ENCODE measurements at regions not wholly inside any gene's neighbourhood (a gene's known extent, or its start where the extent isn't known, plus 50 kb on each side); places are given as distances from the start of the nearest gene placed in this dataset.

DNA sequence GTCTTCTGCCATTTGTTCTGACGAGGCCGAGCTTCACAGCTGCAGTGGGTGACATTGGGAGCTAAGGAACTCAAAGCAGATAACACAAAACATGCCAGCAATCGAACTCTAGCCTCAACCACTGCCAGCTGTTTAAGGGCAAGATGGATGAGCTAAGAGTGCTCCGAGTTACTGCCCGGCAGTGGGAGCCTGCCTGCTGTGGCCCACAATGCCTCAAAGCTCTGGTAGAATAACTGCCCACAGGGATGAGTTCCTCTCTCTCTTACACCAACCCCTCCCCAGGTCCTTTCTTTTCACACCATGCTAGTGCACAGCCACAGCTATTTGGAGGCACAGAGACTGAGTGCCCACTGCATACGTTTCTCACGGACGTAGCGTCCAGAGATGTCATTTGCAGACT is 330.5 kb downstream of the FGF9 start:
- CTCF ChIA-PET: no interaction called here
- POLR2A ChIA-PET: no interaction called here
- DNase-seq (ENCODE audit: low read depth, low spot score): no peak
- no peak overlapping the region for H3K4me3 ChIP-seq (ENCODE audit: low read depth, low read length)
- TF ChIP-seq, protein P1, sequence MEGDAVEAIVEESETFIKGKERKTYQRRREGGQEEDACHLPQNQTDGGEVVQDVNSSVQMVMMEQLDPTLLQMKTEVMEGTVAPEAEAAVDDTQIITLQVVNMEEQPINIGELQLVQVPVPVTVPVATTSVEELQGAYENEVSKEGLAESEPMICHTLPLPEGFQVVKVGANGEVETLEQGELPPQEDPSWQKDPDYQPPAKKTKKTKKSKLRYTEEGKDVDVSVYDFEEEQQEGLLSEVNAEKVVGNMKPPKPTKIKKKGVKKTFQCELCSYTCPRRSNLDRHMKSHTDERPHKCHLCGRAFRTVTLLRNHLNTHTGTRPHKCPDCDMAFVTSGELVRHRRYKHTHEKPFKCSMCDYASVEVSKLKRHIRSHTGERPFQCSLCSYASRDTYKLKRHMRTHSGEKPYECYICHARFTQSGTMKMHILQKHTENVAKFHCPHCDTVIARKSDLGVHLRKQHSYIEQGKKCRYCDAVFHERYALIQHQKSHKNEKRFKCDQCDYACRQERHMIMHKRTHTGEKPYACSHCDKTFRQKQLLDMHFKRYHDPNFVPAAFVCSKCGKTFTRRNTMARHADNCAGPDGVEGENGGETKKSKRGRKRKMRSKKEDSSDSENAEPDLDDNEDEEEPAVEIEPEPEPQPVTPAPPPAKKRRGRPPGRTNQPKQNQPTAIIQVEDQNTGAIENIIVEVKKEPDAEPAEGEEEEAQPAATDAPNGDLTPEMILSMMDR (IDR thresholded peaks at IDR 0.05; ENCODE audit: insufficient read depth, low read length, missing control alignments): no peak

DNA sequence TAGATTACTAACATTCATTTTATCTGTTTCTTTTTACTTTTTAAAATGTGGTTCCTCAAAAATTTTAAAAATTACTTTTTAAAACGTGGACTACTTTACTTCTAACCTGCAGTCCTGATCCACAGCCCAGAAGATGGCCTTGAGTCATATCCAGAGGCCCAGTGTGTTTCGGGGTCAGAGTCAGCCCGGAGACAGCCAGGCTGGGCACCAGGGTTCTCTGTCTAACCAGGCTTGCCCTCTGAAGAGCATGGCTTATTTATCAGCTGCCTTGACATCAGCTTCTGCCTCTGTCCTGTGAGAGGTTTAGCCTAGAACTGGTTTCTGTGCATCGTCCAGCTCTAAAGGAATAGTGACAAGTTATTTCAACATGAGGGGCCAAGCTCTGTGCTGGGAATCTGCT is 332.0 kb downstream of the FGF9 start:
- DNase-seq (ENCODE audit: low read depth, low spot score): no peak
- POLR2A ChIA-PET: no interaction called here
- H3K4me3 ChIP-seq (ENCODE audit: low read depth, low read length): no peak overlapping the region
- TF ChIP-seq, protein P1 (IDR thresholded peaks at IDR 0.05; ENCODE audit: insufficient read depth, low read length, missing control alignments): no peak
- CTCF ChIA-PET: no interaction called here

DNA sequence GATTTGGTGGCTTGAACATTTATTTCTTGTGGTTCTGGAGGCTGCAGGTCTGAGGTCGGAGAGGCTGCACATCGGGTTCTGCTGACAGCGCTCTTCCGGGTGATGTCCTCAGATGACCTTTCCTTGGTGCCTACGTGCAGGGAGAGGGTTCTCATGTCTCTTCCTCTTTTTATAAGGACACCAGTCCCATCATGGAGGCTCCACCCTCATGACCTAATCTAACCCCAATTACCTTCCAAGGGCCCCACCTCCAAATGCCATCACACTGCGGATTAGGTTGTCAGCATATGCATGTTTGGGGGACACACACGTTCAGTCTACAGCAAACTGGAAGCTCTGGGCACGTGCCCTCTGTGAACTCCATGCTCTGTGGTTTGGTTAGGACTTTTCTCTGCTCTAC is 338.6 kb downstream of the FGF9 start:
- H3K4me3 ChIP-seq (ENCODE audit: low read depth, low read length): no peak overlapping the region
- no peak for DNase-seq (ENCODE audit: low read depth, low spot score)
- POLR2A ChIA-PET: no interaction called here
- CTCF ChIA-PET: no interaction called here
- TF ChIP-seq, protein P1 (IDR thresholded peaks at IDR 0.05; ENCODE audit: insufficient read depth, low read length, missing control alignments): no peak

DNA sequence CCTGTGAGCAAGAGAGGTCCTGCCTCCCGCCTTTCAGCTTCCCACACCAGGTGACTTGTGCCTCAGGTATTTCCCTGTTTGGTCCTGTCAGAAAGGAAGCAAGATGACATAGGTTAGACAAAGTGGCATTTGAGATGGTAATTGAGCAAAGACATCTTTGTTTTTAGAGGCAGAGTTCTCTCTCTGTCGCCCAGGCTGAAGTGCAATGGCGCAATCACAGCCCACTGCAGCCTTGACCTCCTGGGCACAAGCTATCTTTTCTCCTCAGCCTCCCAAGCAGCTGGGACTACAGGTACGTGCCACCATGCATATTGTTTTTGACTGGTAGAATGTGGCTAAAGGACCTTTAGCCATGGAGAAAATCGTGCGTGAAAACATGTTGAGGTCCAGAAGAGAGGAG is 339.1 kb downstream of the FGF9 start:
- TF ChIP-seq, protein P1 (IDR thresholded peaks at IDR 0.05; ENCODE audit: insufficient read depth, low read length, missing control alignments): no peak
- ChIA-PET CTCF (no interaction called here), POLR2A (no interaction called here)
- H3K4me3 ChIP-seq (ENCODE audit: low read depth, low read length): no peak overlapping the region
- no peak for DNase-seq (ENCODE audit: low read depth, low spot score)

DNA sequence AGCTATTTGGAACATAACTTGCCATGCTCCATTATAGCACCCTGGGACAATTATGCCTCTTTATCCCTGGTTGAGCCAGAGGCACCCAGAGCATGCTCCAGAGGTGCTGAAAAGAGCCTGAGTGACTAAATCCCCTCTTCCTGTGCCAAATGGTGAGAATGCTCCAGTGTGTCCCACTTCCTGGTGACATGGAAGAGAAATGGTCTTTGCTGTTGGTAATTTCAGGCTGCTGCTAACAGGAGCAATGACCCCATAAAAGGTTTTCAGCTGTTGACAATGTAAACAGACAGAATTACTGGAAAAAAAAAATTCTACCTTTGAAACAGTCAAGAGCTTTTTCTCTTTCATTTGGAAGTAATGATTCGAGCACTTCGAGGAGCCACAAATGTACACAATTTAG is 341.8 kb downstream of the FGF9 start:
- CTCF ChIA-PET: no interaction called here
- POLR2A ChIA-PET: no interaction called here
- no peak for DNase-seq (ENCODE audit: low read depth, low spot score)
- TF ChIP-seq, protein P1 (IDR thresholded peaks at IDR 0.05; ENCODE audit: insufficient read depth, low read length, missing control alignments): no peak
- H3K4me3 ChIP-seq (ENCODE audit: low read depth, low read length): no peak overlapping the region

DNA sequence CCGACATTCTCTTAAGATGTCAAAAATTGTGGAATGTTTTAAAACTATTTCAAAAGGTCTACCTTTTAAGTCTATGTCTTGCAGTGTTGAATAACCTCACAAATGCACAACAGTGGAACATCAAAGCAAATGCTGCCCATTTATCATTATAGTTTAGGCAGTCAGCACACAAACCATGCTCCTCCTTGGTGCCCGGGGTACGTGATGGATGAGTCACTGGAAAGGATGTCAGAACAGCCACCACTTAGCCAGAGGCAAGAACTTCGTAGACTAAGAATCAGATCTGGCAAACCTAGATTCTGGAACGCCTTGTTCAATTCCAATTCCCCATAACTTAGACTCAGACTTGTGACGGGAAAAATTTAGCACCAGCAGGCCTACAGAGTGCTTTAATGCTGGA is 343.6 kb downstream of the FGF9 start:
- CTCF ChIA-PET: no interaction called here
- H3K4me3 ChIP-seq (ENCODE audit: low read depth, low read length): no peak overlapping the region
- DNase-seq (ENCODE audit: low read depth, low spot score): no peak
- POLR2A ChIA-PET: no interaction called here
- TF ChIP-seq, protein P1 (IDR thresholded peaks at IDR 0.05; ENCODE audit: insufficient read depth, low read length, missing control alignments): no peak
